Trophoblast cell (in vitro differentiated cells and primary cell): ENCODE measurements at regions not wholly inside any gene's neighbourhood (a gene's known extent, or its start where the extent isn't known, plus 50 kb on each side); places are given as distances from the start of the nearest gene placed in this dataset.

Source experiments
- DNase-seq, 2 donors: peaks; one replicate each; pipeline ENCODE4 v3.0.0-alpha.2; 2016
- H2AFZ ChIP-seq: 2 replicates; pipeline ENCODE4 v1.6.1; 2013; ENCODE audit warnings: low read length, moderate library complexity, mild to moderate bottlenecking; ENCODE audit not compliant: insufficient read depth, poor library complexity
- H2AK5ac ChIP-seq: 2 replicates; pipeline ENCODE4 v1.6.1; 2013; ENCODE audit warnings: mild to moderate bottlenecking, low read length
- H2BK120ac ChIP-seq: 2 replicates; pipeline ENCODE4 v1.6.1; 2013; ENCODE audit warnings: low read length, mild to moderate bottlenecking, moderate library complexity; ENCODE audit not compliant: insufficient read depth, poor library complexity
- H2BK12ac ChIP-seq: 2 replicates; pipeline ENCODE4 v1.6.1; 2013; ENCODE audit warnings: mild to moderate bottlenecking, low read length, moderate library complexity
- H2BK5ac ChIP-seq: 2 replicates; pipeline ENCODE4 v1.6.1; 2013; ENCODE audit warnings: low read length, low read depth, moderate library complexity, mild to moderate bottlenecking; ENCODE audit not compliant: poor library complexity
- H3K14ac ChIP-seq: 2 replicates; pipeline ENCODE4 v1.6.1; 2013; ENCODE audit warnings: mild to moderate bottlenecking, low read length
- H3K18ac ChIP-seq: 2 replicates; pipeline ENCODE4 v1.6.1; 2013; ENCODE audit warnings: mild to moderate bottlenecking, low read length
- H3K23ac ChIP-seq: 2 replicates; pipeline ENCODE4 v1.6.1; 2013; ENCODE audit warnings: low read length
- H3K27ac ChIP-seq: 2 replicates; pipeline ENCODE4 v1.5.1; 2013; ENCODE audit warnings: low read depth, mild to moderate bottlenecking, inconsistent platforms, low read length, moderate library complexity
- H3K27me3 ChIP-seq: 2 replicates; pipeline ENCODE4 v1.6.1; 2013; ENCODE audit warnings: inconsistent platforms, mild to moderate bottlenecking, low read length, moderate library complexity; ENCODE audit not compliant: insufficient read depth
- H3K36me3 ChIP-seq, 2 experiments: 1 replicate in 1 of 2; 2 replicates in 1 of 2; pipeline ENCODE4 v1.6.1; 2013; ENCODE audit warnings: low read length in 2 of 2, mild to moderate bottlenecking in 2 of 2, moderate library complexity in 1 of 2; ENCODE audit not compliant: insufficient read depth in 2 of 2, control insufficient read depth in 1 of 2
- H3K4ac ChIP-seq: 2 replicates; pipeline ENCODE4 v1.6.1; 2013; ENCODE audit warnings: low read depth, mild to moderate bottlenecking, low read length, moderate library complexity
- H3K4me1 ChIP-seq, 2 experiments: 1 replicate in 1 of 2; 2 replicates in 1 of 2; pipeline ENCODE4 v1.6.1; 2013; ENCODE audit warnings: low read length in 2 of 2, mild to moderate bottlenecking in 2 of 2, moderate library complexity in 1 of 2; ENCODE audit not compliant: insufficient read depth in 2 of 2, control insufficient read depth in 1 of 2
- H3K4me2 ChIP-seq: 2 replicates; pipeline ENCODE4 v1.6.1; 2013; ENCODE audit warnings: inconsistent platforms, mild to moderate bottlenecking, low read length, moderate library complexity
- H3K4me3 ChIP-seq: 2 replicates; pipeline ENCODE4 v1.5.1; 2013; ENCODE audit warnings: mild to moderate bottlenecking, low read depth, low read length, inconsistent platforms
- H3K79me1 ChIP-seq: one replicate; pipeline ENCODE4 v1.6.1; 2013; ENCODE audit warnings: low read length
- H3K79me2 ChIP-seq: 2 replicates; pipeline ENCODE4 v1.6.1; 2013; ENCODE audit warnings: low read length, mild to moderate bottlenecking; ENCODE audit not compliant: control insufficient read depth, insufficient read depth, poor library complexity
- H3K9ac ChIP-seq: 2 replicates; pipeline ENCODE4 v1.6.1; 2013; ENCODE audit warnings: mild to moderate bottlenecking, low read length
- H3K9me3 ChIP-seq: 2 replicates; pipeline ENCODE4 v1.6.1; 2013; ENCODE audit warnings: low read depth, mild to moderate bottlenecking, control low read depth, inconsistent platforms, low read length; ENCODE audit not compliant: insufficient read depth
- H4K12ac ChIP-seq: 2 replicates; pipeline ENCODE4 v1.6.1; 2013; ENCODE audit warnings: low read depth, mild to moderate bottlenecking, low read length, moderate library complexity
- H4K8ac ChIP-seq: 2 replicates; pipeline ENCODE4 v1.6.1; 2013; ENCODE audit warnings: low read depth, mild to moderate bottlenecking, low read length, moderate library complexity
- H4K91ac ChIP-seq: one replicate; pipeline ENCODE4 v1.6.1; 2013; ENCODE audit warnings: low read depth, mild to moderate bottlenecking, low read length, moderate library complexity
- WGBS: extraction: QIAGEN DNeasy Blood & Tissue Kit; methylation state at CpG from one replicate; pipeline ENCODE4 v1.1.7; 2013; ENCODE audit warnings: missing lambda C conversion rate; ENCODE audit not compliant: insufficient read length, insufficient coverage; ENCODE audit errors: extremely low coverage; 5-methylcytosine and 5-hydroxymethylcytosine counted together

DNA sequence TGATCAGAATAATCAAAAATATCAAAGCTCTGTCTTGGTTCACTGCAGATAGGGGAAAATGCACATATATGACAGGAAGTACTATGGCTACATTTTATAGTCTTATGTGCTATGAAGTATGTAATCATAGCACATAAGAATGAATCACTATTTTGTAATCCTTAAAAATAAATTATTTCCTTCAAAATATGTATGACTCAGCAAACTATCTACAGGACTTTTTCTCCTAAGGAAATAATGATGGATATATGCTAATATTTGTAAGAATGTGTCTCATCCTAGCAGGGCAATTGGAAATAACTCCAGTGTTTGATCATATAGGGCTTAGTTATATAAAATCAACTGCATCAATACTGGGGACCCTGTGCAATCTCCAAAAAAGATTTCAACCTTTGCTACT is 85.1 kb downstream of the SLC24A2 start:
- H3K18ac ChIP-seq, result no peak overlapping the region
- no peaks in the 10 kb centered on the region for H3K4me1 ChIP-seq
- no peak overlapping the region for H2BK120ac ChIP-seq
- no peaks in the 10 kb centered on the region for H3K79me1 ChIP-seq
- no peak overlapping the region for H2AFZ ChIP-seq
- no peak overlapping the region for H4K12ac ChIP-seq
- no peak overlapping the region for H3K4ac ChIP-seq
- no peaks in the 10 kb centered on the region for H3K36me3 ChIP-seq
- H3K27me3 ChIP-seq, result no peaks in the 10 kb centered on the region
- H3K23ac ChIP-seq, result no peak overlapping the region
- H4K8ac ChIP-seq, result no peak overlapping the region
- no peak overlapping the region for H2BK5ac ChIP-seq
- H2BK12ac ChIP-seq, result no peak overlapping the region
- H2AK5ac ChIP-seq, result no peak overlapping the region
- H4K91ac ChIP-seq, result no peak overlapping the region
- H3K4me2 ChIP-seq, result no peak overlapping the region
- H3K9ac ChIP-seq, result no peak overlapping the region
- H3K9me3 ChIP-seq, result no peaks in the 10 kb centered on the region
- H3K14ac ChIP-seq, result no peak overlapping the region
- no peak overlapping the region for H3K27ac ChIP-seq
- no peak for DNase-seq
- H3K4me3 ChIP-seq, result no peak overlapping the region
- H3K79me2 ChIP-seq, result no peaks in the 10 kb centered on the region

DNA sequence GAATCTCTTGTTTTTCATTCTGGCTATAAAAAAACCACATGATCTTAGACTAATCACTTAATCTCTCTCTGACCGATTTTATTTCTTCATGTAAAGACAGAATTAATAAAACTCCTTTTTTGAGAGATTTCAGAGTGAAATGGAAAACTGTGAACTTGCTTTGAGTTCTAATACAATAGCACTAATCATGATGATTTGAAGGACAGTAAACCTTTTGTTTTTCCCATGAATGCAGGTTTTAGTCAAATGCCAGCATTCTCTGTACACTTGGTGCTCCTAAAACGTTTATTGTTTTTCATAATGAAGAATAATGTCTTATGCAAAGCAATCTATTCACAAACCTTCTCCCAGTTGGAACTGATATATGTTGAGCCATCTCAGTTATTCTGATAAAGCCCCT is 86.8 kb downstream of the SLC24A2 start:
- no peak overlapping the region for H3K18ac ChIP-seq
- H3K4me2 ChIP-seq, result no peak overlapping the region
- no peak overlapping the region for H4K91ac ChIP-seq
- H3K4ac ChIP-seq, result no peak overlapping the region
- no peak for DNase-seq
- no peak overlapping the region for H2BK120ac ChIP-seq
- no peak overlapping the region for H3K23ac ChIP-seq
- H2AFZ ChIP-seq, result no peak overlapping the region
- no peak overlapping the region for H3K9ac ChIP-seq
- H2AK5ac ChIP-seq, result no peak overlapping the region
- no peak overlapping the region for H2BK5ac ChIP-seq
- H4K8ac ChIP-seq, result no peak overlapping the region
- H3K9me3 ChIP-seq, result no peaks in the 10 kb centered on the region
- no peak overlapping the region for H2BK12ac ChIP-seq
- H3K14ac ChIP-seq, result no peak overlapping the region
- no peak overlapping the region for H4K12ac ChIP-seq
- H3K4me1 ChIP-seq, result no peaks in the 10 kb centered on the region
- H3K27me3 ChIP-seq, result no peaks in the 10 kb centered on the region
- no CpG with 5 or more reads among the region's 2 CpGs for WGBS
- no peak overlapping the region for H3K4me3 ChIP-seq
- no peaks in the 10 kb centered on the region for H3K79me2 ChIP-seq
- H3K27ac ChIP-seq, result no peak overlapping the region
- no peaks in the 10 kb centered on the region for H3K36me3 ChIP-seq
- H3K79me1 ChIP-seq, result no peaks in the 10 kb centered on the region

DNA sequence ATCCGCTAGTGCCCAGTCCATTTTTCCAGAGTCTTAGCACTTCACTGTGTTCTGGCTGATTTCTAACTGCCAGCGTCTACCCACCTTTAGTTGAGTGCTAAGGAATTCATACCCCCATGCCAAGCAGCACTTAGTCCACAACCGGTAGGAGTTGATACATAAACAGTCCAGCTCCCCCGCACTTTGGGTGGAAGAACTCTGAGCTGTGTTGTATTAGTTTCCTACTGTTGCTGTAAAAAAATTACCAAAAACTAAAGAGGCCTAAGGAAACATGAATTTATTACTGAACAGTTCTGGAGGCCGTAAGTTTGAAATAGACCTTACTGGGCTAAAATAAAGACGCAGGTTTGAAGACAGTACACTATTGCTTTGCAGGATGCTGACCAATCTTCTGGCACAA is 87.6 kb downstream of the SLC24A2 start:
- Histone ChIP-seq H4K12ac (no peak overlapping the region), H3K4me1 (no peaks in the 10 kb centered on the region), H4K91ac (no peak overlapping the region), H3K9me3 (no peaks in the 10 kb centered on the region), H3K4ac (no peak overlapping the region), H2BK5ac (no peak overlapping the region), H3K27me3 (no peaks in the 10 kb centered on the region), H2BK12ac (no peak overlapping the region), H3K18ac (no peak overlapping the region), H3K9ac (no peak overlapping the region), H3K4me3 (no peak overlapping the region), H3K27ac (no peak overlapping the region), H3K4me2 (no peak overlapping the region), H3K36me3 (no peaks in the 10 kb centered on the region), H3K14ac (no peak overlapping the region), H3K23ac (no peak overlapping the region), H3K79me2 (no peaks in the 10 kb centered on the region), H3K79me1 (no peaks in the 10 kb centered on the region), H2AK5ac (no peak overlapping the region), H4K8ac (no peak overlapping the region), H2AFZ (no peak overlapping the region), H2BK120ac (no peak overlapping the region)
- no peak for DNase-seq
- WGBS, result no CpG with 5 or more reads among the region's 6 CpGs

- no peaks in the 10 kb centered on the region for H3K4me1 ChIP-seq
- no peaks in the 10 kb centered on the region for H3K27me3 ChIP-seq
- no peak overlapping the region for H3K14ac ChIP-seq
- no peaks in the 10 kb centered on the region for H3K9me3 ChIP-seq
- H3K4ac ChIP-seq, result no peak overlapping the region
- no peaks in the 10 kb centered on the region for H3K79me1 ChIP-seq
- H2BK120ac ChIP-seq, result no peak overlapping the region
- no CpG with 5 or more reads among the region's 3 CpGs for WGBS
- H2BK5ac ChIP-seq, result no peak overlapping the region
- no peak for DNase-seq
- no peak overlapping the region for H2AK5ac ChIP-seq
- no peaks in the 10 kb centered on the region for H3K79me2 ChIP-seq
- no peak overlapping the region for H4K91ac ChIP-seq
- H3K36me3 ChIP-seq, result no peaks in the 10 kb centered on the region
- H3K9ac ChIP-seq, result no peak overlapping the region
- H3K18ac ChIP-seq, result no peak overlapping the region
- H3K27ac ChIP-seq, result no peak overlapping the region
- no peak overlapping the region for H3K4me2 ChIP-seq
- no peak overlapping the region for H3K4me3 ChIP-seq
- H2AFZ ChIP-seq, result no peak overlapping the region
- no peak overlapping the region for H3K23ac ChIP-seq
- H4K12ac ChIP-seq, result no peak overlapping the region
- H2BK12ac ChIP-seq, result no peak overlapping the region
- no peak overlapping the region for H4K8ac ChIP-seq
These were observed 88.1 kb downstream of the SLC24A2 start for GRCh38 chr9:19700699-19701098.

DNA sequence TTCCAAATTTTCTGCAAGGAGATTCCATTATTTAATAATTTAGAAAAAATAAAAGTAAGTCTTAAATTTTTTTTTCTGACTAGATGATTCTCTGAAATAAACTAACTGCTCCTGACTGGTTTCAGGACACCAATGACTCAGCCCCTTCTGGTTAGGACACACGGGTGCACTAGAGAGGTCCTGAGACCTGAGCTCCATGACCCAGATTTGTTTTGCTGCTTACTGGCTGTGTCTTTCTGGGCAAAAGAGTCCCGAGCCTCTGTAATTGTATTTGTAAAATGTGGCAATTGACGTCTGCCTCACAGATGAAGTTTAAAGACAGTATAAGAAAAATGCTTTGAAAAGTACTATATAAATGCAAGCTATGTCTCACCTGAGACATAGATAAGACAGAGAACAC is 89.1 kb downstream of the SLC24A2 start:
- WGBS, result no CpG with 5 or more reads among the region's 3 CpGs
- H2AK5ac ChIP-seq, result no peak overlapping the region
- no peak overlapping the region for H3K4ac ChIP-seq
- DNase-seq, result no peak
- H3K27me3 ChIP-seq, result no peaks in the 10 kb centered on the region
- no peaks in the 10 kb centered on the region for H3K79me2 ChIP-seq
- no peak overlapping the region for H3K27ac ChIP-seq
- H3K23ac ChIP-seq, result no peak overlapping the region
- H3K4me2 ChIP-seq, result no peak overlapping the region
- no peaks in the 10 kb centered on the region for H3K79me1 ChIP-seq
- H4K12ac ChIP-seq, result no peak overlapping the region
- H3K9me3 ChIP-seq, result no peaks in the 10 kb centered on the region
- no peak overlapping the region for H3K18ac ChIP-seq
- no peak overlapping the region for H3K4me3 ChIP-seq
- H2AFZ ChIP-seq, result no peak overlapping the region
- H4K91ac ChIP-seq, result no peak overlapping the region
- no peaks in the 10 kb centered on the region for H3K36me3 ChIP-seq
- H2BK12ac ChIP-seq, result no peak overlapping the region
- H3K9ac ChIP-seq, result no peak overlapping the region
- H2BK120ac ChIP-seq, result no peak overlapping the region
- no peak overlapping the region for H2BK5ac ChIP-seq
- H4K8ac ChIP-seq, result no peak overlapping the region
- H3K14ac ChIP-seq, result no peak overlapping the region
- H3K4me1 ChIP-seq, result no peaks in the 10 kb centered on the region
